ENCODE measurements at regions not wholly inside any gene's neighbourhood (a gene's known extent, or its start where the extent isn't known, plus 50 kb on each side); places are given as distances from the start of the nearest gene placed in this dataset.

DNA sequence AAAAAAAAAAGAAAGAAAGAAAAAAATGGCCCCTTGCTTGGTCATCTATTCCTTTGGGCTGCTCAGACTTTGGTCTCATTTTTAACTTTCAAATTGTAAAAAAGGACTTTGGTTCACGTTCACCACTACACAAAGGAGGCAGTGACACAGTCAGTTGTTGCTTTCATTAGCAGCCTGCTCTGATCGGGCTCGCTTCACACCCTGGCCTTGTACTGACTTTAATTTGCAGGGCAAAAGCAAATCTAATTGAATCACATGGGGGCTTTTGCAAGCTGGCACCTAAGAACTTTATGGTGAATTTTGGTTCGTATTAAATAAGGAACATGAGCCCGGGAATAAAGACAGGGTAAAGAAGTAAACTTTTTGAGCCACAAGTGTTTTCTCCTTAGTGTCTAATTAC, 103.6 kb upstream of the CDH11 start (continued):
- TF ChIP-seq EGR1 (IDR thresholded peaks at IDR 0.05; ENCODE audit: low read depth) (no peak), JUND (IDR thresholded peaks at IDR 0.05) (no peak)

DNA sequence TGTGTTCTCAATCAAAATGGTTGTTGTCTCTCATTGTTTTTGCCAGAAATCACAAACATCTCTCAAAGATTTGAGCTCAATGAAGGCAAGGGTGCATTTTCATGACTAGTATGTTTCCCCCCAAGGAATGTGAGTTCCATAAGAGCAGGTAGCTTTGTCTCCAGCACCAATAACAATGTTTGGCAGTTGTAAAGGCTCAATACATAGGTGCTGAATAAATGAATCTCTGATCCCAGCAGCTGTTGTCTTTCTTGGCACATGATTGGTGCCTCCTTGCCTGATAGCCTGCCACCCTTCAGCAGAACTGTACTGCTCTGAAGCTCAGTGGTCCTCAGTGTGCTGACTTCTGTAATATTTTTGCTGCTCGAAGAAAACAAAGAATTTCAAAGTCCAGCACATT, 103.1 kb upstream of the CDH11 start:
- no peak for TF ChIP-seq ELF1 (IDR thresholded peaks at IDR 0.05; ENCODE audit: borderline replicate concordance, low read depth)
- no peak for TF ChIP-seq ZNF274 (IDR thresholded peaks at IDR 0.05; ENCODE audit: low read depth, low read length)
- TF ChIP-seq POLR2A (IDR thresholded peaks at IDR 0.05; ENCODE audit: borderline replicate concordance, extremely low read depth, insufficient read depth, insufficient read length), result no peak
- TF ChIP-seq, protein P1, sequence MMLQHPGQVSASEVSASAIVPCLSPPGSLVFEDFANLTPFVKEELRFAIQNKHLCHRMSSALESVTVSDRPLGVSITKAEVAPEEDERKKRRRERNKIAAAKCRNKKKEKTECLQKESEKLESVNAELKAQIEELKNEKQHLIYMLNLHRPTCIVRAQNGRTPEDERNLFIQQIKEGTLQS (IDR thresholded peaks at IDR 0.05), result no peak
- no peak for TF ChIP-seq POLR2AphosphoS5 (IDR thresholded peaks at IDR 0.05; ENCODE audit: low read depth, low read length)
- no peak for TF ChIP-seq FOSL1 (IDR thresholded peaks at IDR 0.05; ENCODE audit: low read depth)
- no peak for TF ChIP-seq SRF (IDR thresholded peaks at IDR 0.05; ENCODE audit: low read depth)
- TF ChIP-seq TCF7L2 (IDR thresholded peaks at IDR 0.05; ENCODE audit: borderline replicate concordance, extremely low read depth, insufficient read depth, insufficient read length), result no peak
- TF ChIP-seq, protein P2, sequence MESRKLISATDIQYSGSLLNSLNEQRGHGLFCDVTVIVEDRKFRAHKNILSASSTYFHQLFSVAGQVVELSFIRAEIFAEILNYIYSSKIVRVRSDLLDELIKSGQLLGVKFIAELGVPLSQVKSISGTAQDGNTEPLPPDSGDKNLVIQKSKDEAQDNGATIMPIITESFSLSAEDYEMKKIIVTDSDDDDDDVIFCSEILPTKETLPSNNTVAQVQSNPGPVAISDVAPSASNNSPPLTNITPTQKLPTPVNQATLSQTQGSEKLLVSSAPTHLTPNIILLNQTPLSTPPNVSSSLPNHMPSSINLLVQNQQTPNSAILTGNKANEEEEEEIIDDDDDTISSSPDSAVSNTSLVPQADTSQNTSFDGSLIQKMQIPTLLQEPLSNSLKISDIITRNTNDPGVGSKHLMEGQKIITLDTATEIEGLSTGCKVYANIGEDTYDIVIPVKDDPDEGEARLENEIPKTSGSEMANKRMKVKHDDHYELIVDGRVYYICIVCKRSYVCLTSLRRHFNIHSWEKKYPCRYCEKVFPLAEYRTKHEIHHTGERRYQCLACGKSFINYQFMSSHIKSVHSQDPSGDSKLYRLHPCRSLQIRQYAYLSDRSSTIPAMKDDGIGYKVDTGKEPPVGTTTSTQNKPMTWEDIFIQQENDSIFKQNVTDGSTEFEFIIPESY (IDR thresholded peaks at IDR 0.05; ENCODE audit: extremely low read depth, insufficient replicate concordance, low read length), result no peak
- no peak for TF ChIP-seq YY1 (IDR thresholded peaks at IDR 0.05; ENCODE audit: extremely low read depth, insufficient replicate concordance, low read depth, low read length)
- TF ChIP-seq EGR1 (IDR thresholded peaks at IDR 0.05; ENCODE audit: low read depth), result no peak
- no peak for TF ChIP-seq EZH2phosphoT487 (IDR thresholded peaks at IDR 0.05; ENCODE audit: borderline replicate concordance)
- TF ChIP-seq, protein P3, sequence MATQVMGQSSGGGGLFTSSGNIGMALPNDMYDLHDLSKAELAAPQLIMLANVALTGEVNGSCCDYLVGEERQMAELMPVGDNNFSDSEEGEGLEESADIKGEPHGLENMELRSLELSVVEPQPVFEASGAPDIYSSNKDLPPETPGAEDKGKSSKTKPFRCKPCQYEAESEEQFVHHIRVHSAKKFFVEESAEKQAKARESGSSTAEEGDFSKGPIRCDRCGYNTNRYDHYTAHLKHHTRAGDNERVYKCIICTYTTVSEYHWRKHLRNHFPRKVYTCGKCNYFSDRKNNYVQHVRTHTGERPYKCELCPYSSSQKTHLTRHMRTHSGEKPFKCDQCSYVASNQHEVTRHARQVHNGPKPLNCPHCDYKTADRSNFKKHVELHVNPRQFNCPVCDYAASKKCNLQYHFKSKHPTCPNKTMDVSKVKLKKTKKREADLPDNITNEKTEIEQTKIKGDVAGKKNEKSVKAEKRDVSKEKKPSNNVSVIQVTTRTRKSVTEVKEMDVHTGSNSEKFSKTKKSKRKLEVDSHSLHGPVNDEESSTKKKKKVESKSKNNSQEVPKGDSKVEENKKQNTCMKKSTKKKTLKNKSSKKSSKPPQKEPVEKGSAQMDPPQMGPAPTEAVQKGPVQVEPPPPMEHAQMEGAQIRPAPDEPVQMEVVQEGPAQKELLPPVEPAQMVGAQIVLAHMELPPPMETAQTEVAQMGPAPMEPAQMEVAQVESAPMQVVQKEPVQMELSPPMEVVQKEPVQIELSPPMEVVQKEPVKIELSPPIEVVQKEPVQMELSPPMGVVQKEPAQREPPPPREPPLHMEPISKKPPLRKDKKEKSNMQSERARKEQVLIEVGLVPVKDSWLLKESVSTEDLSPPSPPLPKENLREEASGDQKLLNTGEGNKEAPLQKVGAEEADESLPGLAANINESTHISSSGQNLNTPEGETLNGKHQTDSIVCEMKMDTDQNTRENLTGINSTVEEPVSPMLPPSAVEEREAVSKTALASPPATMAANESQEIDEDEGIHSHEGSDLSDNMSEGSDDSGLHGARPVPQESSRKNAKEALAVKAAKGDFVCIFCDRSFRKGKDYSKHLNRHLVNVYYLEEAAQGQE (IDR thresholded peaks at IDR 0.05; ENCODE audit: low read depth), result no peak
- TF ChIP-seq SP1 (IDR thresholded peaks at IDR 0.05; ENCODE audit: low read depth), result no peak
- TF ChIP-seq, protein P4, sequence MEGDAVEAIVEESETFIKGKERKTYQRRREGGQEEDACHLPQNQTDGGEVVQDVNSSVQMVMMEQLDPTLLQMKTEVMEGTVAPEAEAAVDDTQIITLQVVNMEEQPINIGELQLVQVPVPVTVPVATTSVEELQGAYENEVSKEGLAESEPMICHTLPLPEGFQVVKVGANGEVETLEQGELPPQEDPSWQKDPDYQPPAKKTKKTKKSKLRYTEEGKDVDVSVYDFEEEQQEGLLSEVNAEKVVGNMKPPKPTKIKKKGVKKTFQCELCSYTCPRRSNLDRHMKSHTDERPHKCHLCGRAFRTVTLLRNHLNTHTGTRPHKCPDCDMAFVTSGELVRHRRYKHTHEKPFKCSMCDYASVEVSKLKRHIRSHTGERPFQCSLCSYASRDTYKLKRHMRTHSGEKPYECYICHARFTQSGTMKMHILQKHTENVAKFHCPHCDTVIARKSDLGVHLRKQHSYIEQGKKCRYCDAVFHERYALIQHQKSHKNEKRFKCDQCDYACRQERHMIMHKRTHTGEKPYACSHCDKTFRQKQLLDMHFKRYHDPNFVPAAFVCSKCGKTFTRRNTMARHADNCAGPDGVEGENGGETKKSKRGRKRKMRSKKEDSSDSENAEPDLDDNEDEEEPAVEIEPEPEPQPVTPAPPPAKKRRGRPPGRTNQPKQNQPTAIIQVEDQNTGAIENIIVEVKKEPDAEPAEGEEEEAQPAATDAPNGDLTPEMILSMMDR (IDR thresholded peaks at IDR 0.05 in 2 of 3, conservative IDR thresholded peaks at IDR 0.05 in 1 of 3; ENCODE audit: borderline replicate concordance in 1 of 3, insufficient read depth in 1 of 3, low read depth in 2 of 3, low read length in 2 of 3), result no peak
- no peaks in the 10 kb centered on the region for H3K4me1 ChIP-seq (ENCODE audit: control insufficient read depth in 1 of 2, insufficient read depth in 2 of 2, low read length in 2 of 2)
- ChIA-PET RAD21 (ENCODE audit: low non-redundant PET in 1 of 2, low total read pairs in 2 of 2, uncharacterized antibody in 2 of 2, unreplicated experiment in 2 of 2) (no interaction called here), POLR2A (no interaction called here), CTCF (no interaction called here)
- no peaks in the 10 kb centered on the region for H3K27me3 ChIP-seq (ENCODE audit: insufficient read depth, low read length)
- H3K79me2 ChIP-seq (ENCODE audit: insufficient read depth, low read length), result no peaks in the 10 kb centered on the region
- no peaks in the 10 kb centered on the region for H3K9me2 ChIP-seq (ENCODE audit: insufficient read depth)
- no peak overlapping the region for H3K4me2 ChIP-seq (ENCODE audit: low read length)
- H3K27ac ChIP-seq (ENCODE audit: low read depth, low read length), result no peak overlapping the region
- no peak overlapping the region for H3K4me3 ChIP-seq (replicated peaks in 1 of 2; ENCODE audit: low read depth in 1 of 2, low read length in 2 of 2)
- no peak overlapping the region for H2AFZ ChIP-seq (ENCODE audit: low read depth, low read length, poor library complexity, severe bottlenecking)
- peaks cover 5 to 35% of the 10 kb centered on the region in 2 experiments; a peak in 2 of 4 replicates for H3K9me3 ChIP-seq (ENCODE audit: control insufficient read depth in 1 of 2, insufficient read depth in 1 of 2, low read depth in 1 of 2, low read length in 2 of 2)
- no TSS peak for BruUV-seq (replicated peaks)
- no peak overlapping the region for H3K9ac ChIP-seq (ENCODE audit: low read length)
- H4K20me1 ChIP-seq (ENCODE audit: insufficient read depth), result no peaks in the 10 kb centered on the region
- intact Hi-C loops (cut with micrococcal nuclease), result no loop called here
- DNase-seq (ENCODE audit: low read depth, low spot score), result no peak
- no peak for ATAC-seq
- H3K36me3 ChIP-seq (ENCODE audit: control insufficient read depth in 1 of 2, insufficient read depth in 2 of 2, low read length in 2 of 2), result no peaks in the 10 kb centered on the region
